ENCODE measurements at regions not wholly inside any gene's neighbourhood (a gene's known extent, or its start where the extent isn't known, plus 50 kb on each side); places are given as distances from the start of the nearest gene placed in this dataset.

GRCh38 chr3:6437631-6438030, 423.3 kb upstream of the GRM7 start:
- no peak for TF ChIP-seq POLR2A (IDR thresholded peaks at IDR 0.05)
- no peak for TF ChIP-seq CTCF (IDR thresholded peaks at IDR 0.05)

Measured in stomach (tissue), 4 donors.